ENCODE measurements at regions not wholly inside any gene's neighbourhood (a gene's known extent, or its start where the extent isn't known, plus 50 kb on each side); places are given as distances from the start of the nearest gene placed in this dataset.

DNA sequence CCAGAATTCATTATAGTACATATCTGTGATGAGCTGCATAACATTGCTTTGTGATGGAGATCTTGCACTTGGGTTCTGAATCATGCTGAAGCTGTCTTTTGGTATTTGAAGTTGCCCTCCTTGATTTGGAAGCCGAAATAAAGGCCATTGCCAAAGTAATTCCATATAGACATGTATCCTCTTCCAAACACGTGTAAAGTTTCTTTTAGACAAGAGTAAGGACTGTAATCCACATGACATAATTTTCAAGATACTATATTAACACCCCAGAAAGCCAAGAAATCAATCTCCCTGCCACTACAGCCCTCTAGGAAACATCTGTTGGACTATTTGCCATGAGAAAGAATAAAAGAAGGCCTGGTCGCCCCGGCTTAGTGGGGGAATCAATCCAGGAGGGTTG is 754.2 kb downstream of the FGF9 start:
- TF ChIP-seq, protein P1, sequence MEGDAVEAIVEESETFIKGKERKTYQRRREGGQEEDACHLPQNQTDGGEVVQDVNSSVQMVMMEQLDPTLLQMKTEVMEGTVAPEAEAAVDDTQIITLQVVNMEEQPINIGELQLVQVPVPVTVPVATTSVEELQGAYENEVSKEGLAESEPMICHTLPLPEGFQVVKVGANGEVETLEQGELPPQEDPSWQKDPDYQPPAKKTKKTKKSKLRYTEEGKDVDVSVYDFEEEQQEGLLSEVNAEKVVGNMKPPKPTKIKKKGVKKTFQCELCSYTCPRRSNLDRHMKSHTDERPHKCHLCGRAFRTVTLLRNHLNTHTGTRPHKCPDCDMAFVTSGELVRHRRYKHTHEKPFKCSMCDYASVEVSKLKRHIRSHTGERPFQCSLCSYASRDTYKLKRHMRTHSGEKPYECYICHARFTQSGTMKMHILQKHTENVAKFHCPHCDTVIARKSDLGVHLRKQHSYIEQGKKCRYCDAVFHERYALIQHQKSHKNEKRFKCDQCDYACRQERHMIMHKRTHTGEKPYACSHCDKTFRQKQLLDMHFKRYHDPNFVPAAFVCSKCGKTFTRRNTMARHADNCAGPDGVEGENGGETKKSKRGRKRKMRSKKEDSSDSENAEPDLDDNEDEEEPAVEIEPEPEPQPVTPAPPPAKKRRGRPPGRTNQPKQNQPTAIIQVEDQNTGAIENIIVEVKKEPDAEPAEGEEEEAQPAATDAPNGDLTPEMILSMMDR (IDR thresholded peaks at IDR 0.05): no peak
- TF ChIP-seq POLR2A (IDR thresholded peaks at IDR 0.05): no peak
- no peak for TF ChIP-seq EP300 (IDR thresholded peaks at IDR 0.05)
- no peak for TF ChIP-seq POLR2AphosphoS5 (IDR thresholded peaks at IDR 0.05)

All from gastroesophageal sphincter (tissue), 3 donors.